Mesothelial cell of epicardium (in vitro differentiated cells): ENCODE measurements at regions not wholly inside any gene's neighbourhood (a gene's known extent, or its start where the extent isn't known, plus 50 kb on each side); places are given as distances from the start of the nearest gene placed in this dataset.

ENCODE experiments used
- DNase-seq, 2 experiments: peaks; one replicate each; pipeline ENCODE4 v3.0.0; 2021; ENCODE audit warnings: low spot score in 2 of 2; ENCODE audit not compliant: unreplicated experiment in 2 of 2
- H3K27ac Mint-ChIP-seq: 2 replicates; pipeline ENCODE4 v1.8.0; 2021; ENCODE audit warnings: mixed read lengths
- H3K27me3 Mint-ChIP-seq: 2 replicates; pipeline ENCODE4 v1.8.0; 2021; ENCODE audit warnings: low read depth, mixed read lengths
- H3K36me3 Mint-ChIP-seq: 2 replicates; pipeline ENCODE4 v1.8.0; 2021; ENCODE audit warnings: mixed read lengths
- H3K4me1 Mint-ChIP-seq: 2 replicates; pipeline ENCODE4 v1.8.0; 2021; ENCODE audit warnings: mixed read lengths
- H3K4me3 Mint-ChIP-seq: 2 replicates; pipeline ENCODE4 v1.8.0; 2021; ENCODE audit warnings: mild to moderate bottlenecking, moderate library complexity, mixed read lengths
- H3K9me3 Mint-ChIP-seq: 2 replicates; pipeline ENCODE4 v1.8.0; 2021; ENCODE audit warnings: mixed read lengths
- CTCF ChIP-seq: fragments of 200-600 bp; sonication (generic); IDR thresholded peaks from one replicate; pipeline ENCODE4 v1.5.0; 2021; ENCODE audit warnings: antibody characterized with exemption; ENCODE audit not compliant: unreplicated experiment

- no peaks in the 10 kb centered on the region for H3K36me3 Mint-ChIP-seq
- H3K9me3 Mint-ChIP-seq, result peaks cover 7% of the 10 kb centered on the region
- DNase-seq, result no peak
- no peak overlapping the region for H3K4me3 Mint-ChIP-seq
- H3K4me1 Mint-ChIP-seq, result no peaks in the 10 kb centered on the region
- TF ChIP-seq CTCF, result no peak
- no peak overlapping the region for H3K27ac Mint-ChIP-seq
- H3K27me3 Mint-ChIP-seq, result peaks cover 2% of the 10 kb centered on the region
Observed at GRCh38 chr9:118836891-118837290, 532.3 kb downstream of the BRINP1 start.

GRCh38 chr9:118871531-118871930, 497.7 kb downstream of the BRINP1 start:
- H3K9me3 Mint-ChIP-seq, result no peaks in the 10 kb centered on the region
- no peaks in the 10 kb centered on the region for H3K36me3 Mint-ChIP-seq
- H3K4me3 Mint-ChIP-seq, result no peak overlapping the region
- H3K27ac Mint-ChIP-seq, result no peak overlapping the region
- no peak for DNase-seq
- no peak for TF ChIP-seq CTCF
- no peaks in the 10 kb centered on the region for H3K27me3 Mint-ChIP-seq
- H3K4me1 Mint-ChIP-seq, result no peaks in the 10 kb centered on the region

GRCh38 chr9:118882684-118883083, 486.6 kb downstream of the BRINP1 start:
- H3K4me3 Mint-ChIP-seq, result no peak overlapping the region
- no peaks in the 10 kb centered on the region for H3K36me3 Mint-ChIP-seq
- H3K4me1 Mint-ChIP-seq, result peaks cover 4% of the 10 kb centered on the region
- no peak overlapping the region for H3K27ac Mint-ChIP-seq
- no peak for DNase-seq
- H3K9me3 Mint-ChIP-seq, result no peaks in the 10 kb centered on the region
- H3K27me3 Mint-ChIP-seq, result peaks cover 4% of the 10 kb centered on the region
- TF ChIP-seq CTCF, result no peak

GRCh38 chr9:118883411-118883810, 485.8 kb downstream of the BRINP1 start:
- H3K27ac Mint-ChIP-seq, result no peak overlapping the region
- H3K4me3 Mint-ChIP-seq, result no peak overlapping the region
- no peaks in the 10 kb centered on the region for H3K9me3 Mint-ChIP-seq
- no peak for DNase-seq
- no peak for TF ChIP-seq CTCF
- H3K36me3 Mint-ChIP-seq, result no peaks in the 10 kb centered on the region
- H3K4me1 Mint-ChIP-seq, result peaks cover 4% of the 10 kb centered on the region
- H3K27me3 Mint-ChIP-seq, result peaks cover 4% of the 10 kb centered on the region

- Mint-ChIP-seq H3K9me3 (no peaks in the 10 kb centered on the region), H3K4me1 (no peaks in the 10 kb centered on the region), H3K36me3 (no peaks in the 10 kb centered on the region)
Observed at GRCh38 chr9:118891213-118891612, 478.0 kb downstream of the BRINP1 start.

More at GRCh38 chr9:118891213-118891612, 478.0 kb downstream of the BRINP1 start:
- Mint-ChIP-seq H3K27me3 (no peaks in the 10 kb centered on the region), H3K27ac (no peak overlapping the region), H3K4me3 (no peak overlapping the region)
- TF ChIP-seq CTCF, result no peak
- no peak for DNase-seq
